ENCODE measurements at regions not wholly inside any gene's neighbourhood (a gene's known extent, or its start where the extent isn't known, plus 50 kb on each side); places are given as distances from the start of the nearest gene placed in this dataset.
A peak's percentile ranks its signal among the peaks of the same experiment; 100 is the strongest.

DNA sequence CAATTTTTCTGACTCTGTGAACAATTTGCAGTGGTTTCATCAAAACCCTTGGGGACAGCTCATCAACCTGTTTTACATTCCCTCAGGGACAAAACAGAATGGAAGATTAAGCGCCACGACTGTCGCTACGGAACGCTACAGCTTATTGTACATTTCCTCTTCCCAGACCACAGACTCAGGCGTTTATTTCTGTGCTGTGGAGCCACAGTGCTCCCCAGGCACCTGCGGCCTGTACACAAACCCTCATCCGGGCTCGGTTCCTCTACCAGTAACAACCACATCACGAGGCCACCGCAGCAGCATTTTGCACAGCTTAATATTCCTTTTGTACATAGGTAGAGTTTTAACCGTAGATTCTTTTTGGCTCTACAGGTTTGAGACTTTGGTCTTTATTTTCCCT lies 397.4 kb upstream of the OR4E1 start:
- Mint-ChIP-seq H3K9me3 (ENCODE audit: low read depth) (no peaks in the 10 kb centered on the region), H3K4me1 (ENCODE audit: low read depth) (peaks cover 6% of the 10 kb centered on the region), H3K36me3 (ENCODE audit: low read depth) (no peaks in the 10 kb centered on the region), H3K4me3 (ENCODE audit: unreplicated experiment) (no peak overlapping the region), H3K27ac (ENCODE audit: unreplicated experiment) (no peak overlapping the region), H3K27me3 (ENCODE audit: low read depth) (peaks cover 52% of the 10 kb centered on the region)
- TF ChIP-seq, protein P1, sequence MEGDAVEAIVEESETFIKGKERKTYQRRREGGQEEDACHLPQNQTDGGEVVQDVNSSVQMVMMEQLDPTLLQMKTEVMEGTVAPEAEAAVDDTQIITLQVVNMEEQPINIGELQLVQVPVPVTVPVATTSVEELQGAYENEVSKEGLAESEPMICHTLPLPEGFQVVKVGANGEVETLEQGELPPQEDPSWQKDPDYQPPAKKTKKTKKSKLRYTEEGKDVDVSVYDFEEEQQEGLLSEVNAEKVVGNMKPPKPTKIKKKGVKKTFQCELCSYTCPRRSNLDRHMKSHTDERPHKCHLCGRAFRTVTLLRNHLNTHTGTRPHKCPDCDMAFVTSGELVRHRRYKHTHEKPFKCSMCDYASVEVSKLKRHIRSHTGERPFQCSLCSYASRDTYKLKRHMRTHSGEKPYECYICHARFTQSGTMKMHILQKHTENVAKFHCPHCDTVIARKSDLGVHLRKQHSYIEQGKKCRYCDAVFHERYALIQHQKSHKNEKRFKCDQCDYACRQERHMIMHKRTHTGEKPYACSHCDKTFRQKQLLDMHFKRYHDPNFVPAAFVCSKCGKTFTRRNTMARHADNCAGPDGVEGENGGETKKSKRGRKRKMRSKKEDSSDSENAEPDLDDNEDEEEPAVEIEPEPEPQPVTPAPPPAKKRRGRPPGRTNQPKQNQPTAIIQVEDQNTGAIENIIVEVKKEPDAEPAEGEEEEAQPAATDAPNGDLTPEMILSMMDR (IDR thresholded peaks at IDR 0.05): no peak
- DNase-seq (ENCODE audit: low spot score): no peak

DNA sequence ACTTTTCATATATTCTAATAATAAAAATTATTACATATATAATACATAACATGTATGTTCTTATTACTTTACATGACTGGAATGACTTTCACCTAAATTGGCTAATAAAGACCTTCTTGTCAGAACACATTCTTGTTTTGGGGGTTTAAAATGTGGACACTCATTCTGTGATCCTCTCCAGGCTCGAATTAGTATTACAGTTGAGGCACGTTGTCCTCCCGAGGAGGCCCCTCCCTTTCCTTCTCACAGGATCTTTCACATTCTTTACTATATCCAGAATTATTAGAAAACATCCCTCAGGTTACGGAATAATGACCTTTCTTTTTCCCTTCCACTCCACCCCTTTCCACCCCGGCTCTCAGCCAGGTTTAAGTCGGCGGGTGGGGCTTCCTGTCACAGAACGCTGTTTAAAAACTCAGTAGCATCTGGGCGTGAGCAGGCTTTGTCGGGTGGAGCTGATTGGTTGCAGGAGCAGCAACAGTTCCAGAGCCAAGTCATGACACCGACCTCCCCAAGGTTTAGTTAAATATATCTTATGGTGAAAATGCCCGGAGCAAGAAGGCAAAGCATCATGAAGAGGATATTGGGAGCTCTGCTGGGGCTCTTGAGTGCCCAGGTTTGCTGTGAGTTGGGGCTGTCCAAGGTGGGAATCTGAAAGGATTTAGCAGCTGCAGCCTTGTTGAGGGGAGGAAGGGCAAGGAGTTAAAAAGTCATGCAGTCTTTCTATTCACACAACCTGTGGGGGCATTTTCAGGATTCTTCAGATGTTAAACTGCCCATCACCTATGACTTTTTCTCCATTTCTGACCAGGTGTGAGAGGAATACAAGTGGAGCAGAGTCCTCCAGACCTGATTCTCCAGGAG lies 396.7 kb upstream of the OR4E1 start:
- Mint-ChIP-seq H3K4me3 (ENCODE audit: unreplicated experiment) (peak overlapping the region; percentile 27), H3K4me1 (ENCODE audit: low read depth) (peaks cover 6% of the 10 kb centered on the region), H3K36me3 (ENCODE audit: low read depth) (no peaks in the 10 kb centered on the region), H3K27ac (ENCODE audit: unreplicated experiment) (no peak overlapping the region), H3K9me3 (ENCODE audit: low read depth) (no peaks in the 10 kb centered on the region), H3K27me3 (ENCODE audit: low read depth) (peaks cover 58% of the 10 kb centered on the region)
- TF ChIP-seq, protein P1 (IDR thresholded peaks at IDR 0.05): no peak
- no peak for DNase-seq (ENCODE audit: low spot score)

DNA sequence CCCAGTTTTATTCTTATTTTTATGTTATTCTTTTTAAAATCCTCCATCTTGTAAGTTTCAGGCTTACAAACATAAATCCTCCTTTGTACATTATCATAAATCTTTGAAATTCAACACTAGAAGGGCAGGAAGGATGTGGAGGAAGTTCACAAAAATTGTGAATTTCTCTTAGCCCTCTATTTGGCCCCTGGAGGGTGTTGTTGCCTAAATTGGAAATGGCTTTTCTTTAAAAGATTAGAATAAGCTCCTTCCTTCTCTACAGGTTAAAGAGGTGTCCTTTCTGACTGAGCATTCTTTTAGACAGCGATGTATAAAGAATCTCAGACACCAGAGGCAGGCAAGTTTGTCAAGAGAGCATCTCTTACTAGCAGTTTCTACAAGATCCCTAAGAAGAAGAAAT lies 391.7 kb upstream of the OR4E1 start:
- H3K4me1 Mint-ChIP-seq (ENCODE audit: low read depth): peaks cover 3% of the 10 kb centered on the region
- no peaks in the 10 kb centered on the region for H3K9me3 Mint-ChIP-seq (ENCODE audit: low read depth)
- DNase-seq (ENCODE audit: low spot score): no peak
- no peak overlapping the region for H3K27ac Mint-ChIP-seq (ENCODE audit: unreplicated experiment)
- H3K4me3 Mint-ChIP-seq (ENCODE audit: unreplicated experiment): no peak overlapping the region
- H3K36me3 Mint-ChIP-seq (ENCODE audit: low read depth): no peaks in the 10 kb centered on the region
- TF ChIP-seq, protein P1 (IDR thresholded peaks at IDR 0.05): no peak
- peaks cover 43% of the 10 kb centered on the region for H3K27me3 Mint-ChIP-seq (ENCODE audit: low read depth)

DNA sequence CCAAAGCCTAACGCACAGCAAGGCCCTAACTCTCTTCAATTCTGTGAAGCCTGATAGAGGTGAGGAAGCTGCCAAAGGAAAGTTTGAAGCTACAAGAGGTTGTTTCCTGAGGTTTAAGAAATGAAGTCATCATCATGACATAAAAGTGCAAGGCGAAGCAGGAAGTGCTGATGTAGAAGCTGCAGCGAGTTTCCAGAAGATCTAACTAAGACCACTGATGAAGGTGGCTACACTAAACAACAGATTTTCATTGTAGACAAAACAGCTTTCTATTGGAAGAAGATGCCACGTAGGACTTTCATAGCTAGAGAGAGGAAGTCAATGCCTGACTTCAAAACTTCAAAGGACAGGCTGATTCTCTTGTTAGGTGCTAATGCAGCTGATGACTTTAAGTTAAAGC lies 385.6 kb upstream of the OR4E1 start:
- H3K4me3 Mint-ChIP-seq (ENCODE audit: unreplicated experiment): no peak overlapping the region
- DNase-seq (ENCODE audit: low spot score): no peak
- TF ChIP-seq, protein P1 (IDR thresholded peaks at IDR 0.05): no peak
- H3K4me1 Mint-ChIP-seq (ENCODE audit: low read depth): no peaks in the 10 kb centered on the region
- peaks cover 30% of the 10 kb centered on the region for H3K27me3 Mint-ChIP-seq (ENCODE audit: low read depth)
- no peaks in the 10 kb centered on the region for H3K36me3 Mint-ChIP-seq (ENCODE audit: low read depth)
- peaks cover 14% of the 10 kb centered on the region for H3K9me3 Mint-ChIP-seq (ENCODE audit: low read depth)
- H3K27ac Mint-ChIP-seq (ENCODE audit: unreplicated experiment): no peak overlapping the region

DNA sequence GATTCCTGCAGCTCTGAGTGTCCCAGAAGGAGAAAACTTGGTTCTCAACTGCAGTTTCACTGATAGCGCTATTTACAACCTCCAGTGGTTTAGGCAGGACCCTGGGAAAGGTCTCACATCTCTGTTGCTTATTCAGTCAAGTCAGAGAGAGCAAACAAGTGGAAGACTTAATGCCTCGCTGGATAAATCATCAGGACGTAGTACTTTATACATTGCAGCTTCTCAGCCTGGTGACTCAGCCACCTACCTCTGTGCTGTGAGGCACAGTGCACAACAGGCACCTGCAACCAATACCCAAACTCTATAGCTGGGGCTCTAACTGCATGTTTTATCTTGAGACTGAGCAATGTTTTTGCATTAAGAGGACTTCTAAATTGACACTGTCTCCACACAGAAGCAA lies 379.2 kb upstream of the OR4E1 start:
- H3K36me3 Mint-ChIP-seq (ENCODE audit: low read depth): no peaks in the 10 kb centered on the region
- no peaks in the 10 kb centered on the region for H3K9me3 Mint-ChIP-seq (ENCODE audit: low read depth)
- peaks cover 5% of the 10 kb centered on the region for H3K4me1 Mint-ChIP-seq (ENCODE audit: low read depth)
- no peak for DNase-seq (ENCODE audit: low spot score)
- peaks cover 35% of the 10 kb centered on the region for H3K27me3 Mint-ChIP-seq (ENCODE audit: low read depth)
- no peak overlapping the region for H3K4me3 Mint-ChIP-seq (ENCODE audit: unreplicated experiment)
- TF ChIP-seq, protein P1 (IDR thresholded peaks at IDR 0.05): no peak
- no peak overlapping the region for H3K27ac Mint-ChIP-seq (ENCODE audit: unreplicated experiment)
